SK-N-MC (cell line): ENCODE measurements at regions not wholly inside any gene's neighbourhood (a gene's known extent, or its start where the extent isn't known, plus 50 kb on each side); places are given as distances from the start of the nearest gene placed in this dataset.
"Not testable (repeated sequence)": the region's sequence is repeated elsewhere in the genome, so short reads cannot be mapped to it uniquely, and the experiment has no call there.

Experiments
- DNase-seq: peaks from one replicate; pipeline ENCODE4 v3.0.0-alpha.2; 2011; ENCODE audit warnings: low read depth, low spot score
- H3K27ac ChIP-seq: fragments of 200-600 bp; sonication (generic); 2 replicates; pipeline ENCODE4 v1.5.1; 2016; ENCODE audit warnings: mixed run types
- H3K36me3 ChIP-seq: fragments of 200-600 bp; sonication (generic); 2 replicates; pipeline ENCODE4 v1.6.1; 2017; ENCODE audit warnings: antibody characterized with exemption, low read length, mixed read lengths; ENCODE audit not compliant: insufficient read depth
- H3K4me3 ChIP-seq: fragments of 200-600 bp; sonication (generic); 2 replicates; pipeline ENCODE4 v1.5.1; 2016
- H3K9ac ChIP-seq: fragments of 200-600 bp; sonication (generic); 2 replicates; pipeline ENCODE4 v1.8.0; 2017; ENCODE audit warnings: mixed run types, mixed read lengths; ENCODE audit not compliant: insufficient read length
- H3K9me3 ChIP-seq: fragments of 200-600 bp; sonication (generic); 2 replicates; pipeline ENCODE4 v1.6.1; 2017; ENCODE audit warnings: low read depth, mild to moderate bottlenecking, antibody characterized with exemption, low read length, moderate library complexity, mixed read lengths
- EZH2 ChIP-seq: fragments of 200-600 bp; sonication (generic); IDR thresholded peaks from one replicate; pipeline ENCODE4 v1.6.1; 2017; ENCODE audit warnings: antibody characterized with exemption
- FOXP2 ChIP-seq: optimal IDR thresholded peaks from 2 replicates; pipeline ENCODE3; 2011; ENCODE audit warnings: mild to moderate bottlenecking, moderate library complexity; ENCODE audit not compliant: insufficient read depth; ENCODE audit errors: extremely low read length, control extremely low read depth
- POLR2AphosphoS5 ChIP-seq: IDR thresholded peaks from 2 replicates; pipeline ENCODE4 v1.6.1; 2012; ENCODE audit warnings: mild to moderate bottlenecking, low read depth, low read length, borderline replicate concordance

DNA sequence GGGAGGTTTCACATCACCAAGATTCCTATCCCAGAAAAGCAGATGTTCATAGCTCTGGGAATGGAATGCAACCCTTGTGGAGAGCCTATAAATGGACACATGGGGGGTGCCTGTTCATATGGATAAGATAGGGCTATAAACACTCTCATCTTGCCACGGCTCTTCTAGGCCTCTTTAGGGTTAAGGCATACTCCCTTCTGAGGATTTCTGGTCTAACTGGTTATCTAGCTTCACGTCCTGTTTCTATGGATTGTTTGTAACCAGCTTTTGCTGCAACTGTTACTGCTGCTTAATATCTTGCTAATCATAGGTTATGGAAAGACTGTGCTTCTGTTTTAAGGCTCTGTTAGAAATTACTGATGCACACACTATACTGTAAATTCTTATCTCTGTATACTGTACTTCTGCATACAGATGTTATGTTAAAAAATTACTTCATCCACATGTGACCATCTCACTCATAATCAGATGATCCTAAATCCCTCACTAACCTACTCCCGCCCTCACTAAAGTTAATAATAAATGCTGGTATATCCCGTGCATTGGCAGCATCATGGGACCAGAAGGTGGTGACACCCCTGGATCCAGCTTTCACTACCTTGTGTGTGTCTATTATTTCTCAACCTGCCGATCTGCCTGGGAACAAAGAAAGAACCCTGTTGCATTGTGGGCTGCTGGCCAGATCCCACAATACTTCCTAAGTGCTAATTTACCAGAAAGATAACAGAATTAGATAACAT, 68.7 kb downstream of the PRKAB2 start:
- H3K36me3 ChIP-seq, H3K4me3 ChIP-seq, H3K27ac ChIP-seq, H3K9ac ChIP-seq, DNase-seq, H3K9me3 ChIP-seq: not testable (repeated sequence)

DNA sequence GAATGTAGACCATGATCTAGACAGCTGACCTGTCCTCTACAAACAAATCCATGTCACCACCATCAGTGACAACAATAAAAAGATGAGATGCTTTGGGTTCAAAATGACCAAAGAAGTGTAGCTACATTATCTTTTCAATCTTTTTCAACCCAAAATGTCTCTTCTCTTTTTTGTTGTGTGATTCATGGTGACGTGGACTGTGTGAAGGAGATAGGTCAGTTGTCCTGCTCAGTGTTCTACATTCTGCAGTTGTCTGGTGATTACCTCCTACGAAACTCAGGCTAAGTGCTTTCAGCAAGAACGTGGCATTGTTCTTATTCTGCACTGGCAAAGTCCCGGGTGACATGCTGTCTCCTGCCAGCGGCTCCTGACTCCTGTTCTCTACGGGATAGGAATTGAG, 73.1 kb downstream of the PRKAB2 start:
- Histone ChIP-seq H3K4me3 (no peak overlapping the region), H3K9me3 (no peaks in the 10 kb centered on the region), H3K27ac (no peak overlapping the region), H3K9ac (no peak overlapping the region), H3K36me3 (no peaks in the 10 kb centered on the region)
- TF ChIP-seq POLR2AphosphoS5, result no peak
- TF ChIP-seq FOXP2, result no peak
- TF ChIP-seq EZH2, result no peak
- no peak for DNase-seq

DNA sequence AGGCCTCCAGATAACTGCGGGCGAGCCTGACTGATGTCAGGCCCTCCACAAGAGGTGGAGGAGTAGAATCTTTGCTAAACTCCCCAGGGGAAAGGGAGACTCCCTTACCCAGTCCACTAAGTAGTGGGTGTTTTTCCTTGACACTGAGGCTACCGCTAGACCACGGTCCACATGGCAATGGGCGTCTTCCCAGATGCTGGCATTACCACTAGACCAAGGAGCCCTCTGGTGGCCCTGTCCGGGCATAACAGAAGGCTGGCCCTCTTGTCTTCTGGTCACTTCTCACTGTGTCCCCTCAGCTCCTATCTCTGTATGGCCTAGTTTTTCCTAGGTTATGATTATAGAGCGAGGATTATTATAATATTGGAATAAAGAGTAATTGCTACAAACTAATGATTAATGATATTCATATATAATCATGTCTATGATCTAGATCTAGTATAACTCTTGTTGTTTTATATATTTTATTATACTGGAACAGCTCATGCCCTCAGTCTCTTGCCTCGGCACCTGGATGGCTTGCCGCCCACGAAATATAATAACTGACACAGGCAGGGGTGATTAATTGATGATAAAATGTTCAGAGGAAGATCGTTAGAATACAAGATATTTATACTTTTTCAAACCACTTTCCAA, 73.8 kb downstream of the PRKAB2 start:
- not testable (repeated sequence) for H3K9me3 ChIP-seq, H3K9ac ChIP-seq, H3K36me3 ChIP-seq, DNase-seq, H3K27ac ChIP-seq, H3K4me3 ChIP-seq

DNA sequence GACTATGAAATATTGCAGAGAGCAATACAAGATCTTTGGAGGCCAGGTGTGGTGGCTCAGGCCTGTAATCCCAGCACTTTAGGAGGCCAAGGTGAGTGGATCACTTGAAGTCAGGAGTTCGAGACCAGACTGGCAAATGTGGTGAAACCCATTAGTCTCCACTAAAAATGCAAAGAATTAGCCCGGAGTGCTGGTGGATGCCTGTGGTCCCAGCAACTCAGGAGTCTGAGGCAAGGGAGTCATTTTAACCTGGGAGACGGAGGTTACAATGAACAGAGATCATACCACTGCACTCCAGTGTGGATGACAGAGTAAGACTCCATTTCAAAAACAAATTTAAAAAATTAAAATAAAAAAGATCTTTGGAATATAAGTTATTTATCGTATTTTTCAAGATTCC, 76.6 kb downstream of the PRKAB2 start:
- Histone ChIP-seq H3K4me3 (no peak overlapping the region), H3K9ac (no peak overlapping the region), H3K9me3 (no peaks in the 10 kb centered on the region), H3K27ac (no peak overlapping the region), H3K36me3 (no peaks in the 10 kb centered on the region)
- no peak for TF ChIP-seq POLR2AphosphoS5
- TF ChIP-seq FOXP2, result no peak
- no peak for TF ChIP-seq EZH2
- DNase-seq, result no peak

DNA sequence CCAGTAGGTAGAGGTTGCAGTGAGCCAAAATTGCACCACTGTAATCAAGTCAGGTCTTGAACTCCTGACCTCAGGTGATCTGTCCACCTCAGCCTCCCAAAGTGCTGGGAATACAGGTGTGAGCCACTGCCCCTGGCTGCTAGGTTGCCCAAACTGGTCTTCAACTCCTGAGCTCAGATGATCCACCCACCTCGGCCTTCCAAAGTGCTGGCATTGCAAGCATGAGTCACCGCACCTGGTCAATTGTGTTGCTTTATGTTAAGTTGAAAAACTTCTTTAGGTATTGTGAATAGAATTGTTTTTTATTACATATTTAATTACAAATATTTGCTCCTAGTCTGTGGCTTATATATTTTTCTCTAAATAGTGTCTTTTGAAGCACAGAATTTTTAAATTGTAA, 80.5 kb downstream of the PRKAB2 start:
- Histone ChIP-seq H3K4me3 (no peak overlapping the region), H3K9me3 (no peaks in the 10 kb centered on the region), H3K27ac (no peak overlapping the region), H3K9ac (no peak overlapping the region), H3K36me3 (no peaks in the 10 kb centered on the region)
- no peak for DNase-seq
- TF ChIP-seq FOXP2, result no peak
- TF ChIP-seq POLR2AphosphoS5, result no peak
- TF ChIP-seq EZH2, result no peak

DNA sequence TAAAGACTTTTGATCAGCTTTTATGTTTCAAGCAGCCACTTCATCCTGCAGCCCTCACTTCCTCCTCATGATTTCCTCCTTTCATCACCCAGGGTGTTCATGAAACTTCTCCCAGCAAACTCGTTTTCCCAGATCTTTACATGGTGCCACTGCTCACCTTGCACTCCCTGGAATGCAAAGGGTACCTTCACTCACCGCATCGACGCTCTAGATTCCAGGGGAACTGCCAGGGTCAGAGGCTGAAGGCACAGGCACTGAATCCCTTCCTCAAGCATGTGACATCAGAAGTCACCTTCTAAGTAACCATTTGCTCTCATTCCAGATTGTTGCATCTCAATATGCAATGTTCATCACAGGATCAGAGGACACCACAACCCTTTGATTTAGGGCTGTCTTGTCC, 82.8 kb downstream of the PRKAB2 start:
- Histone ChIP-seq H3K36me3 (no peaks in the 10 kb centered on the region), H3K4me3 (no peak overlapping the region), H3K9me3 (no peaks in the 10 kb centered on the region), H3K27ac (no peak overlapping the region), H3K9ac (no peak overlapping the region)
- no peak for TF ChIP-seq EZH2
- no peak for TF ChIP-seq POLR2AphosphoS5
- TF ChIP-seq FOXP2, result no peak
- DNase-seq, result no peak

DNA sequence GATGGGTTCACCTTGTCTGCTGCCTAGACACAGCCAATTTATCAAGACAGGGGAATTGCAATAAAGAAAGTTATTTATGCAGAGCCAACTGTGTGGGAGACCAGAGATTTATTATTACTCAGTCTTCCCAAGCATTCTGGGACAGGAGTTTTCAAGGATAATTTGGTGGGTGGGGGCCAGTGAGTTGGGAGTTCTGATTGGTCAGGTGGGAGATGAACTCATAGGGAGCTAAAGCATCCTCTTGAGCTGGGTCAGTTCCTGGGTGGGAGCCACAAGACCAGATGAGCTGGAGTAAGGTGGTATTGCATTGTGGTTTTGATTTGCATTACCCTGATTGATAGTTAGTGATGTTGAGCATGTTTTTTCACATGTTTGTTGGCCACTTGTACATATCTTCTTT, 86.1 kb downstream of the PRKAB2 start:
- no peaks in the 10 kb centered on the region for H3K36me3 ChIP-seq
- no peak for DNase-seq
- H3K27ac ChIP-seq, result no peak overlapping the region
- H3K9me3 ChIP-seq, result no peaks in the 10 kb centered on the region
- H3K4me3 ChIP-seq, result no peak overlapping the region
- TF ChIP-seq EZH2 (no peak), FOXP2 (no peak), POLR2AphosphoS5 (no peak)
- no peak overlapping the region for H3K9ac ChIP-seq

DNA sequence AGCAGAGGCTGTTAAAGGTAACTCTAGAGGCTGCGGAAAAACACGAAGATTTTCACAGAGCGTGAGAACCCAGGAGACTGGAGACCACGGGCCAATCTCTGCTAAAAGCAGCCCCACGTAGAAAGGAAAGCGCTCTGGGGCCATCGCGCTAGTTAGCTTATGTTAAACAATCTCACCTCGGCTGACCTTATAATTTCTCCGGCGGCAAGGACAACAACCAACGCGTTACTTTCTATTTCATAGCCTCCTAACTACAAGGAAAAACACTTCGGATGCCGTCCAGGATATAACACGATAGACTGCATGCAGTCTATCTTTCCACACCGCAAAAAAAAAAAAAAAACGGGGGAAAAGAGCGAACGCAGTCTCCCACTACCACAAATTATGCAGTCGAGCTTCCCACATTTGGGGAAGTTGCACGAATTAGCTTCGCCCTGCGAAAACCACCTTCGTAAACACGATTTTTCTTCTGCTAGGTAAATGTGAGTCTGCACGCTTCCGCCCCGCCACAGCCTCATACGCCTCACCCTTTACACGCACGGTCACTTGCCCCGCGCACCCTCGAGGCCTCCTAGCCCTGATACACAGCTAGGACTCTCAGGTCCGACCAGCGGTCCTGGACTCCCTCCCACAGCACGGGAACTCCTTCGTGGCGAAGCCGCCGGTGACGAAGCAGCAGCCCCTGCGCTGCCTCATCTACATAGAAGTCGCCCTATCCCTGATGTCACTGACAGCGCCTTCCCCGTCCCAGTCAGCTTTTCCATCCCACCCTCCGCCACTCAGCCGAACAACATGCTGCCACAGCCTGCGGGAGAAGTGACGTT, 87.8 kb downstream of the PRKAB2 start:
- H3K36me3 ChIP-seq, result no peaks in the 10 kb centered on the region
- H3K9me3 ChIP-seq, result no peaks in the 10 kb centered on the region
- peak overlapping the region; percentile 88 for H3K4me3 ChIP-seq
- TF ChIP-seq EZH2, result no peak
- peak; percentile 99 for TF ChIP-seq POLR2AphosphoS5
- peak; percentile 61 for DNase-seq
- peak overlapping the region; percentile 87 for H3K9ac ChIP-seq
- 0 out of 2 replicates have a peak overlapping the region, but pooled peaks have one; percentile 57 for H3K27ac ChIP-seq

DNA sequence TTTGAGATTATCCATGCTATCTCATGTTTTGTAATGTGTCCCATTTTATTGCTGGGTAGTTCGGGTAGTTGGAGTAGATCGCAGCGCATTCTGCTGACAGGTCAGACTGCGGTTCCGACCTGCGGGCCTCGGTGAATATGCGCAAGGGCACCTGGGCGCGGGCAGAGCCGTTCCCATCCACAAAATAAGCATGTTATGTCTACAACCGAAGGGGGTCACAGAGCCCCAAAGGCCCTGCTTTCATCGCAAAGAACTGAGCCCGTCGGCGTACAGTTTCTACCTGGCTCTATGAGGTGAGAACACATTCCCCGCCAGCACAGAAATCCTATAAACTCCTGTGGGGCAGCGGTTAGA, 88.4 kb downstream of the PRKAB2 start:
- Histone ChIP-seq H3K4me3 (peak overlapping the region; percentile 88), H3K9ac (no peak overlapping the region), H3K27ac (no peak overlapping the region), H3K9me3 (no peaks in the 10 kb centered on the region), H3K36me3 (no peaks in the 10 kb centered on the region)
- no peak for DNase-seq
- no peak for TF ChIP-seq POLR2AphosphoS5
- TF ChIP-seq FOXP2, result no peak
- TF ChIP-seq EZH2, result no peak
